Naive thymus-derived CD4-positive, alpha-beta T cell (primary cell): ENCODE measurements at regions not wholly inside any gene's neighbourhood (a gene's known extent, or its start where the extent isn't known, plus 50 kb on each side); places are given as distances from the start of the nearest gene placed in this dataset.
"Not testable (repeated sequence)": the region's sequence is repeated elsewhere in the genome, so short reads cannot be mapped to it uniquely, and the experiment has no call there.

Source experiments
- ATAC-seq: fragments of 150-1000 bp; cut with Tn5 transposase; 2 replicates; pipeline ENCODE4 v1.10.0; 2021; ENCODE audit warnings: mild to moderate bottlenecking, moderate library complexity
- CTCF ChIA-PET: fragments of 350-600 bp; sonication (Branson Sonifier 250); formaldehyde crosslinking; loops from one replicate; lab custom pipeline; 2021; ENCODE audit warnings: antibody characterized with exemption; lab: Charles Lee
- POLR2A ChIA-PET: fragments of 350-600 bp; sonication (Branson Sonifier 250); formaldehyde crosslinking; loops from one replicate; lab custom pipeline; 2021; ENCODE audit warnings: antibody characterized with exemption, inconsistent platforms; lab: Charles Lee
- DNase-seq, 9 donors: peaks; one replicate each; pipeline versions ENCODE4 v3.0.0 to v3.0.0-alpha.2; 2020 to 2022; ENCODE audit warnings: mixed read lengths in 1 of 9
- H3K27ac ChIP-seq: one replicate; pipeline ENCODE4 v1.7.0; 2013; ENCODE audit warnings: mild to moderate bottlenecking, low read depth, low read length, moderate library complexity
- H3K27me3 ChIP-seq, 2 donors: one replicate each; pipeline ENCODE4 v1.7.0; 2013; ENCODE audit warnings: low read length in 2 of 2, mild to moderate bottlenecking in 2 of 2, moderate library complexity in 2 of 2; ENCODE audit not compliant: control insufficient read depth in 2 of 2, insufficient read depth in 2 of 2
- H3K36me3 ChIP-seq, 3 experiments: 1 replicate in 2 of 3; 2 replicates in 1 of 3; pipeline ENCODE4 v1.7.0; 2013; ENCODE audit warnings: low read length in 3 of 3, mild to moderate bottlenecking in 3 of 3, moderate library complexity in 1 of 3; ENCODE audit not compliant: insufficient read depth in 3 of 3, control insufficient read depth in 2 of 3
- H3K4me1 ChIP-seq, 2 donors: one replicate each; pipeline ENCODE4 v1.7.0; 2013; ENCODE audit warnings: low read length in 2 of 2, mild to moderate bottlenecking in 2 of 2, moderate library complexity in 1 of 2; ENCODE audit not compliant: control insufficient read depth in 2 of 2, insufficient read depth in 2 of 2
- H3K4me3 ChIP-seq: 2 replicates; pipeline ENCODE4 v1.7.0; 2013; ENCODE audit warnings: mild to moderate bottlenecking, low read length
- H3K9me3 ChIP-seq, 3 experiments: 1 replicate in 2 of 3; 2 replicates in 1 of 3; pipeline ENCODE4 v1.7.0; 2013; ENCODE audit warnings: low read length in 3 of 3; ENCODE audit not compliant: control insufficient read depth in 2 of 3
- H3K27ac Mint-ChIP-seq, 9 donors: one replicate each; pipeline ENCODE4 v1.8.0; 2020 to 2022; ENCODE audit warnings: mixed read lengths in 9 of 9, mild to moderate bottlenecking in 8 of 9, moderate library complexity in 5 of 9, inconsistent platforms in 2 of 9
- H3K27me3 Mint-ChIP-seq, 5 donors: one replicate each; pipeline ENCODE4 v1.8.0; 2021 to 2022; ENCODE audit warnings: mixed read lengths in 5 of 5, mild to moderate bottlenecking in 1 of 5
- H3K36me3 Mint-ChIP-seq, 5 donors: one replicate each; pipeline ENCODE4 v1.8.0; 2020 to 2022; ENCODE audit warnings: mixed read lengths in 5 of 5, mild to moderate bottlenecking in 3 of 5, inconsistent platforms in 1 of 5
- H3K4me1 Mint-ChIP-seq, 7 donors: one replicate each; pipeline ENCODE4 v1.8.0; 2020 to 2022; ENCODE audit warnings: mixed read lengths in 7 of 7, mild to moderate bottlenecking in 3 of 7, inconsistent platforms in 1 of 7
- H3K4me3 Mint-ChIP-seq, 10 donors: one replicate each; pipeline ENCODE4 v1.8.0; 2020 to 2022; ENCODE audit warnings: mild to moderate bottlenecking in 10 of 10, mixed read lengths in 10 of 10, moderate library complexity in 6 of 10, inconsistent platforms in 2 of 10
- H3K9me3 Mint-ChIP-seq, 11 donors: one replicate each; pipeline ENCODE4 v1.8.0; 2020 to 2022; ENCODE audit warnings: mixed read lengths in 11 of 11, mild to moderate bottlenecking in 4 of 11, inconsistent platforms in 1 of 11, moderate library complexity in 1 of 11
- intact Hi-C, 2 donors: fragments of 100-400 bp; cut with micrococcal nuclease; formaldehyde crosslinking; loops; one replicate each; pipeline ENCODE4 v1.15.1; 2023

GRCh38 chr3:24687671-24688070 lies 193.0 kb upstream of the THRB start:
- H3K36me3 ChIP-seq = no peaks in the 10 kb centered on the region
- DNase-seq = no peak
- Mint-ChIP-seq H3K9me3 (peaks cover 0 to 3% (median 0%) of the 10 kb centered on the region in 11 donors), H3K27me3 (peaks cover 0 to 15% (median 0%) of the 10 kb centered on the region in 5 donors), H3K4me1 (no peaks in the 10 kb centered on the region), H3K27ac (no peak overlapping the region), H3K36me3 (no peaks in the 10 kb centered on the region), H3K4me3 (no peak overlapping the region)
- no peak overlapping the region for H3K27ac ChIP-seq
- CTCF ChIA-PET = no interaction called here
- intact Hi-C loops = loop anchor here (10.0 kb wide), 2 partner anchors 503 to 907 kb away; no protein-coding TSS in a partner anchor
- H3K4me1 ChIP-seq = no peaks in the 10 kb centered on the region
- no peaks in the 10 kb centered on the region for H3K9me3 ChIP-seq
- POLR2A ChIA-PET = no interaction called here
- H3K4me3 ChIP-seq = no peak overlapping the region
- H3K27me3 ChIP-seq = no peaks in the 10 kb centered on the region
- ATAC-seq = no peak

- CTCF ChIA-PET = no interaction called here
- no peaks in the 10 kb centered on the region for H3K36me3 ChIP-seq
- ATAC-seq (no peak), DNase-seq (no peak)
- POLR2A ChIA-PET = no interaction called here
- intact Hi-C loops = loop anchor here (10.0 kb wide), 2 partner anchors 504 to 906 kb away; no protein-coding TSS in a partner anchor
- Mint-ChIP-seq H3K4me1 (no peaks in the 10 kb centered on the region), H3K27ac (no peak overlapping the region), H3K27me3 (peaks cover 0 to 9% (median 0%) of the 10 kb centered on the region in 5 donors), H3K4me3 (no peak overlapping the region), H3K36me3 (no peaks in the 10 kb centered on the region), H3K9me3 (peaks cover 0 to 3% (median 0%) of the 10 kb centered on the region in 11 donors)
- H3K4me1 ChIP-seq = no peaks in the 10 kb centered on the region
- no peaks in the 10 kb centered on the region for H3K27me3 ChIP-seq
- H3K27ac ChIP-seq = no peak overlapping the region
- no peak overlapping the region for H3K4me3 ChIP-seq
- no peaks in the 10 kb centered on the region for H3K9me3 ChIP-seq
Measured at GRCh38 chr3:24688446-24689148, 193.9 kb upstream of the THRB start.

- H3K27me3 ChIP-seq = no peaks in the 10 kb centered on the region
- H3K36me3 Mint-ChIP-seq = no peaks in the 10 kb centered on the region
- H3K4me1 ChIP-seq = no peaks in the 10 kb centered on the region
- H3K9me3 Mint-ChIP-seq = peaks cover 0 to 5% (median 0%) of the 10 kb centered on the region in 11 donors
- no peak overlapping the region for H3K4me3 ChIP-seq
- no peaks in the 10 kb centered on the region for H3K9me3 ChIP-seq
- H3K27me3 Mint-ChIP-seq = peaks cover 0 to 6% (median 0%) of the 10 kb centered on the region in 5 donors
- POLR2A ChIA-PET = no interaction called here
- CTCF ChIA-PET = no interaction called here
- DNase-seq = no peak
- no peak overlapping the region for H3K27ac Mint-ChIP-seq
- intact Hi-C loops = loop anchor here (10.0 kb wide), 2 partner anchors 505 to 905 kb away; no protein-coding TSS in a partner anchor
- ATAC-seq = no peak
- no peaks in the 10 kb centered on the region for H3K4me1 Mint-ChIP-seq
- no peak overlapping the region for H3K4me3 Mint-ChIP-seq
- no peaks in the 10 kb centered on the region for H3K36me3 ChIP-seq
- no peak overlapping the region for H3K27ac ChIP-seq
Measured at GRCh38 chr3:24689353-24689752, 194.7 kb upstream of the THRB start.

GRCh38 chr3:24690777-24691176 lies 196.1 kb upstream of the THRB start:
- H3K4me1 ChIP-seq = no peaks in the 10 kb centered on the region
- H3K4me3 ChIP-seq = no peak overlapping the region
- H3K36me3 Mint-ChIP-seq = no peaks in the 10 kb centered on the region
- no peak overlapping the region for H3K4me3 Mint-ChIP-seq
- H3K36me3 ChIP-seq = no peaks in the 10 kb centered on the region
- ChIA-PET CTCF (no interaction called here), POLR2A (no interaction called here)
- peaks cover 0 to 5% (median 0%) of the 10 kb centered on the region in 11 donors for H3K9me3 Mint-ChIP-seq
- H3K27ac Mint-ChIP-seq = no peak overlapping the region
- intact Hi-C loops = no loop called here
- no peaks in the 10 kb centered on the region for H3K4me1 Mint-ChIP-seq
- no peak for ATAC-seq
- no peak for DNase-seq
- H3K9me3 ChIP-seq = no peaks in the 10 kb centered on the region
- no peak overlapping the region for H3K27ac ChIP-seq
- no peaks in the 10 kb centered on the region for H3K27me3 Mint-ChIP-seq
- no peaks in the 10 kb centered on the region for H3K27me3 ChIP-seq

GRCh38 chr3:24699078-24699477 lies 204.4 kb upstream of the THRB start:
- CTCF ChIA-PET, H3K4me3 ChIP-seq, H3K36me3 Mint-ChIP-seq, H3K27me3 ChIP-seq, POLR2A ChIA-PET, H3K27ac ChIP-seq, H3K36me3 ChIP-seq, H3K4me1 Mint-ChIP-seq, H3K4me3 Mint-ChIP-seq, DNase-seq, H3K9me3 ChIP-seq, H3K4me1 ChIP-seq, H3K27ac Mint-ChIP-seq, intact Hi-C loops, ATAC-seq: not testable (repeated sequence)
- H3K9me3 Mint-ChIP-seq = peaks cover 0 to 14% (median under 1%) of the 10 kb centered on the region in 11 donors
- H3K27me3 Mint-ChIP-seq = peaks cover 0 to 11% (median 0%) of the 10 kb centered on the region in 5 donors

GRCh38 chr3:24704496-24704895 lies 209.8 kb upstream of the THRB start:
- no peak overlapping the region for H3K27ac ChIP-seq
- no peaks in the 10 kb centered on the region for H3K9me3 ChIP-seq
- Mint-ChIP-seq H3K27ac (no peak overlapping the region), H3K27me3 (peaks cover 0 to 15% (median 0%) of the 10 kb centered on the region in 5 donors), H3K4me1 (no peaks in the 10 kb centered on the region), H3K36me3 (no peaks in the 10 kb centered on the region), H3K4me3 (no peak overlapping the region), H3K9me3 (peaks cover 0 to 5% (median 0%) of the 10 kb centered on the region in 11 donors)
- no peak overlapping the region for H3K4me3 ChIP-seq
- H3K4me1 ChIP-seq = no peaks in the 10 kb centered on the region
- ATAC-seq (no peak), DNase-seq (no peak)
- CTCF ChIA-PET = no interaction called here
- intact Hi-C loops = no loop called here
- no peaks in the 10 kb centered on the region for H3K36me3 ChIP-seq
- POLR2A ChIA-PET = interaction anchor here (0.6 kb wide), 1 partner anchor 1791 kb away, joined by 3 read pairs; no protein-coding TSS in a partner anchor
- no peaks in the 10 kb centered on the region for H3K27me3 ChIP-seq

- Histone ChIP-seq H3K27me3 (no peaks in the 10 kb centered on the region), H3K27ac (no peak overlapping the region), H3K4me1 (no peaks in the 10 kb centered on the region), H3K9me3 (no peaks in the 10 kb centered on the region), H3K4me3 (no peak overlapping the region), H3K36me3 (no peaks in the 10 kb centered on the region)
- POLR2A ChIA-PET = no interaction called here
- Mint-ChIP-seq H3K36me3 (no peaks in the 10 kb centered on the region), H3K9me3 (peaks cover 0 to 4% (median under 1%) of the 10 kb centered on the region in 11 donors), H3K27me3 (peaks cover 0 to 15% (median 0%) of the 10 kb centered on the region in 5 donors), H3K4me1 (no peaks in the 10 kb centered on the region), H3K4me3 (no peak overlapping the region), H3K27ac (no peak overlapping the region)
- intact Hi-C loops = no loop called here
- no peak for ATAC-seq
- CTCF ChIA-PET = no interaction called here
- no peak for DNase-seq
Measured at GRCh38 chr3:24707936-24708335, 213.3 kb upstream of the THRB start.
